ENCODE measurements at regions not wholly inside any gene's neighbourhood (a gene's known extent, or its start where the extent isn't known, plus 50 kb on each side); places are given as distances from the start of the nearest gene placed in this dataset.

DNA sequence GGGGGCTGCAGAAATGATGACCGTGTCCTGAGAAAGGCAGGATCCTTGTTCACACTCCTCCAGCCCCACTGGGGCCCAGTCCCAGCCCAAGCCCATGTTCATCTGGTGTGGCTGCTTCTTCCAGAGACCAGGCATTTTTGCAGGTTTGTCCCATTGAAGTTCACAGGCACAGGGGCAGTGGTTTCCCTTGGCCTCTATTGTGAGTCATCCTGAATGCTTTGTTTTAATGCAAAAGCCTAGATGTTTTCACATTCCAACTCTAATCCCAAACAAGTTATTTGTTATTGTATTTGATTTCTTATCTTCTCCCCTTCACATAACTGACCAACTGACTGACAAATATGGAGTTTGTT is 426.4 kb upstream of the ID2 start:
- DNase-seq = no peak

DNA sequence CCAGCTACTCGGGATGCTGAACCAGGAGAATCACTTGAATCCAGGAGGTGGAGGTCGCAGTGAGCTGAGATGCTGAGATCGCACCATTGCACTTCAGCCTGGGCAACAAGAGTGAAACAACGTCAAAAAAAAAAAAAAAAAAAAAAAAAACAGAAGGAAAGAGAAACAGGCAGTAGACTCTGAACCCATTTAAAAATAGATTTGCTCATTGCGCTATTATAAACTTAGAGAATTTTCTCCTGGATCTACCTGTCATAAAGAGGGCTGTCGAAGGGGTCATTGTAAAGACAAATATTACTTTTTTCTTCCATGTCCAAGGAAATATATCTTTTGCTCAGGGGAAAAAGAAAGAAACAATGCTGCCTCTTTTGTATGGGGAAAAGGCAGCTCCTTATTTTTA is 425.0 kb upstream of the ID2 start:
- DNase-seq = no peak

DNA sequence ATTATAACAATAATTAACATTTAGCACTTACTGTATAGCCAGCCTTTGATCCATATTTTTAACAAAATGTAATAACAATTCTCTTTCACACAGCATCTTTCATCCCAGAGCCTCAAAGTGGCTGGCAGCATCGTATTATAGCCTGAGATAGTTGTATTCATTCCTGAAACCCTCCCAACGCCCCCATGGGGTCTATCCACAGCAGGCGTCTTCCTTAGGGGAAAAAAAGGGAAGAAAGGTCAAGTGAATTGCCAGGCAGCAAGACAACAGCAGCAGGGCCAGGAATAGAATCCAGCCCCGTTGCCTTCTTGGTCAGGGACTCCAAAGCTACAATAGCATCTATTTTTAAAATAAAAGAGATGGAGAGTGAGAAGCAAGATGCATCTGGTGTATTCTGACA is 424.4 kb upstream of the ID2 start:
- no peak for DNase-seq

DNA sequence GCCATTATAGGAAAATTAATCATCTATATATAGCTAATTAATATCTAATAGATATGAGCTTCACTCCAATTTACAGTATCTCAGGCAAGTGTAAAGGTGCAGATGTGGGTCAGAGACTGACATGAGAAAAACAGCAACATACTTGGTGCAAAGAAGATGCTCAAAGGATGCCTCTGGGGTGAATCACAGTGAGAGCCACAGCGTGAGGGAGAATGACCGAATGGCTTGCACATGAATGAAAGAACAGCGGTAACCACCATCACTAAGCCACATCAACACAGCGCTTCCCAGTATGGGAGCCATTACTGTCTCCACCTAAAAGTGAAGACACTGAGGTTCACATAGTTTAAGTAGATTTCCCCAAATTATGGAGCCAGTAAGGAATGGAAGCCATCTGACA is 423.4 kb upstream of the ID2 start:
- no peak for DNase-seq

DNA sequence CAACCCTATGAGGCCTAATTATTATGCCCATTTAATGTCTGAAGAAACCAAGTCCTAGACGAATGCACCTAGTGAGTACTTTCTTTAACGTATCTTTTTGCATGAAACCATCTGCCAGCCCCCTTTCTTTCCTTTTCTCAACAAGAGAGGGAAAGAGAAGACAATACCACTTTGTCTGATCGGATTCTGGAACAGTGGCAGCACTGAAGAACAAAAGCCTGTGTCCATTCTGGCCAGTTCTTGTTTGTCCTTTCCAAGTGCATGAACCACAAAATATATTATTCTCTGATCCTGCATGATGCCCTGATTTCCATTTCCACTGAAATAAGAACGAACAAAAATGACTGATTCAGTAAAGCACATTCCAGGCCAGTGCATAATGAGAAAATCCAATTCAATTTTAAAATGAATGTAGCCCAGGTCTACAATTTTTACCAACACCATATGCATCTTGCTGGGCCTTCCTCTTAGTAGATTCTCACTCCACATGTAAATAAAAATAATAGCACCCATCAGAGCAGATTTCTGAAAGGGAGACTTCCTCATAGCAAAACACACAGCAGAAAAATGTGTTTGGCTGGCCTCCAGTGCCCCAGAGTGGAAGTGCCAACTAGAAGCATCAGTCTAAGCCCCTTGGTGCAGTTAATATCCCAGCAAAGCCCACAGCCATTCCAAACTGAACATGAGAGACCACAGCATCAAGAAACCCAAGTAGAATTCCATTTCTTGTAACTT is 422.6 kb upstream of the ID2 start:
- no peak for DNase-seq

DNA sequence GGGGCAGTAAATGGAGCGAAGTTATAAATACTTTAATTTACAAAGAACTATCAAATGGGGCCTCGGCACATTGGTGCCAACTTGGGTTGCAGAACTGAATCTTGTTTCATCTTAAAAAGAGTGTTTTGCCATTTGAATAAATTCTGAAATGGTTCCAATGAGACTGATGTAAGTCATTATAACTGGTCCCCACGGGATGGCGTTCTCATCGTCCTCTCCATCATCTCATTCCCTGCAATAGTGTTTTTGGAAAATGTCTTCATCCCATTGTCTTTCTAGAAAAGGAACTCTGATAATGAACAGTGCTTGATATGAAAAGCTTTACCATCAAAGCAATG is 422.0 kb upstream of the ID2 start:
- DNase-seq = no peak

DNA sequence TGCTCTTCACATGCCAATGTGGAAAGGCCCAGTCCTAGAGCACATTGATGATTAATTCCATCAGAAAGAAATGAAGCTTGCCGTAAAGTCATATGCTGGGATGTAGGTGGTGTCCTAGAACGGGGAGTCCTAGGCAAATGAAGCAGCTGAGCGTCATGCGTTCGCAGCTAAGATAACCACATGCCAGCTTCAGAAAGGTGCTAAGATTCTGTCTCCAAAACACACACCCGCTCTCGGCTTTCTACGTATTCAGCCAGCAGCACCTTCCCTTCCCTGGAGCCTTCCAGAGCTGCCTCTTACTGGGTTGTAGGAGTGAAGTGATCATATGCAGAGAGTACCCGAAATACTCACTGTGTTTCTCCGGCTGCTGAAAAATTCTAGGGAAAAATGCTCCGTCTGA is 421.6 kb upstream of the ID2 start:
- no peak for DNase-seq

DNA sequence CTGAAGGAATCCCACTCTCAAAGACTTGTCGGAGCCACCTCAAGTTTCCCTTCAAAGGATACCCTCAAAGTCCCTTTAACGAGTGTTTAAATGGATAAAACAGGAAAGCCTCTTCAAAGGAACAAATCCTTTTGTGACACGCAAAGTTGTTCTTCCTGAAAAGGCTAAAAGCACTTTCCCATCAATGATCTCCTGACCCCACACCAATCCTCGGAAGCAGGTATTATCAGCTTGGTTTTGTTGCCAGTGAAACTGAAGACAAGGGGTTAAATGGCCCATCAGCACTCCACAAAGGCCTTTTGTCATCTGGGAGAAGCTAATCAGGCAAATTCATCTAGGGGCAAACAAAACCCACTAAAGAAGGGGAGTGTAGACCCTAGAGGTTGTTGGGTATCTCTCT is 418.0 kb upstream of the ID2 start:
- no peak for DNase-seq

DNA sequence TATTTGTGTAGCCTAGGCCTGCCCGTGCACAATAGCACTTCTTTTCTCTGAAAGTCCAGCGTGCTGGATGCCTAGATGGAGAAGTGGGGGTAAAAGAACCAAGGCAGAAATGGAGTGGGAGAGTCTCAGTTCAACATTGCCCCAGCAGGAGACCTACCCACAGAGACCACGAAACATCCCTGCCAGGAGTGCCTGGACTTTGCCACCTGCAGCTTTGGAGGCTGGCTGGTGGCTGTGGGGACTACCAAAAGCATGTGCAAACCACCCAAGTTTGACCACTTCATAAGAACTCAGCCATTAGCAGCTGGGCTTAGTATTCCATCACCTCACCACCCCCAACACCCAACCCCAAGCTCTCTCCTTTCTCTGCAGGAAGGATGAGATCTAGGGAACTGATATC is 416.9 kb upstream of the ID2 start:
- no peak for DNase-seq

DNA sequence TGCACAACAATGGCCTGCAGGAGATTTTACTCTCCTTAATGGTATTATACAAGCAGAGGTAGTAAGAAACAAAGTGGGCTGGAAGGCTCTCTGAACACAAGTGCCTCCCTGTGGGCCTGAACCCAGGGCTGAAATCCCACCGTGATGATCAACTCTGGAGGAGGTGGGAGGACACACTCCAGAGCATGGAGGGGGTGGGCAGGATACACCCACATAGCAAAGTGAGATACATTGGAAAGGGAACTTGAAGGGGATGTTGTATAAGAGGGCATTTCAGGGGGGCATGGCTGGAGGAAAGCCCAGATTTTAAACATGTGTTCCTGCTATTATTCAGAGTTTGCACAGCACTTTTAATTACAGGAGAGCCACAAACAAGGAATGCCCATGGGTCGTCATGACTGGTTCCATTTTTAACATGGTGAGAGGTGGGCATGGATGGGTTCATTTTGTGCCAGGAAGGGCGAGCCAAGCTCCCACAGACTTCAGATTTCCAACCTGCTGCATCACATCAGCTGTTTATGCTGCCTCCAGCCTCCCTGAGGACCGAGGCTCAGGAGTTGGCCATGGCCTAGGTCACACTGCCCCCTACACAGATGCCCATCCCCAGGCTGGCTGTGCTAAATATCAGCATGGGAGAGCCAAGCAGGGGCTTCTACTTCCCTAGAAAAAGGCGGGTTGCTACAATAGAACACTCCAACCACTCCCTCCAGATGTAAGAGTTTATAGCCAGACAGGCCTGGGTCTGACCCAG is 416.2 kb upstream of the ID2 start:
- no peak for DNase-seq

DNA sequence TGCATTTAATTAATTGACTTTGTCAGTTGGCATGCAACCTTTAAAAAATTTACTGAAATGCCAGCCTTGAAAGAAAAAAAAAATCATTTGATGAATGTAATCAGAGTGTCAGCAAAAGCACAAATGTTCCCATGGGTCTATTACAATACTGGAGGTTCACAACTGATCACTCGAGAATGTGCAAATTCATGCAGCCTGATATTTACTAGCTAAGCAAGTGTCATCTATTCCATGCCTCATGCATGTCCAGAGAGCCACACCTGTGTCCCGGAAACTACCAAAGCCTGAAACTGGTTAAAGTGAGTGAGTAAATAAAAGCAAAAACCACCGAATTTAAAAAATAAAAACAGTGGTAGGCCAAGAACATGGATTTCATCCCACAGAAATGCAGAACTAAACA is 415.3 kb upstream of the ID2 start:
- no peak for DNase-seq

DNA sequence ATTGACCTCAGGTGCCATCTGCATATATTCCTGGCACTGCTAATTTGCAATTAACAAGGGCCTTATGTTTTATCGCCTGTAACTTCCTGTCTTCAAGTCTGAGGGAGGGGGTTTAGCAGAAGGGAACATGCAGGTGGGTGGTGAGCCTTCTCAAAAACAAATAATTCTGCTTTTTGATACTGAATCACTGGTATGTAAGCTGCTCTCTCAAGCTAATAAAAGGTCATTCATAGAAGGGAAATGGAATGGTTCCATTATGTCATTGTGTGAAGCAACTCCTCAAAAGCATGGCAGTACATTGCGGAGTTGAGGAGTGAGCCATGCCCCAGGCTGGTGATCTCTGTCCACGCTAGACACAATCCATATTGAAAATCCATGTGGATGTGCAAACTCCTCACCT is 414.8 kb upstream of the ID2 start:
- DNase-seq = no peak

DNA sequence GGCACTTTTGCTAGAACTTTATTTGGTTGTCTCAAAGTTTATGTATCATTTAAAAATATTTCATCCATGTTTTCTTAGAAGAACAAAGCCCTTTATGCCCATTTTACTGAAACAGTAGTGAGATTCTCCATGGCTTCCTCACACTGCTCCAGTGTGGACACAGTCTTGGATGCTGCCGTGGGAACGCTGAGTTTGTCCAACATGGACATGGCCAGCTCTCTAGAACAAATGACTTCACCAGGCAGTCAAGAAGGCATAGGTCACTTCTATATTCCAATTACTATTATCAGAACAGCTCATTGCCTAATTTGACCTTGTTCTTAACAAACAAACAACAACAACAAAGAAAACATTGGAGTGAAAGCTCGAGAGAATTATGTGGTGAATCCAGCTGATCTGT is 414.1 kb upstream of the ID2 start:
- no peak for DNase-seq

DNA sequence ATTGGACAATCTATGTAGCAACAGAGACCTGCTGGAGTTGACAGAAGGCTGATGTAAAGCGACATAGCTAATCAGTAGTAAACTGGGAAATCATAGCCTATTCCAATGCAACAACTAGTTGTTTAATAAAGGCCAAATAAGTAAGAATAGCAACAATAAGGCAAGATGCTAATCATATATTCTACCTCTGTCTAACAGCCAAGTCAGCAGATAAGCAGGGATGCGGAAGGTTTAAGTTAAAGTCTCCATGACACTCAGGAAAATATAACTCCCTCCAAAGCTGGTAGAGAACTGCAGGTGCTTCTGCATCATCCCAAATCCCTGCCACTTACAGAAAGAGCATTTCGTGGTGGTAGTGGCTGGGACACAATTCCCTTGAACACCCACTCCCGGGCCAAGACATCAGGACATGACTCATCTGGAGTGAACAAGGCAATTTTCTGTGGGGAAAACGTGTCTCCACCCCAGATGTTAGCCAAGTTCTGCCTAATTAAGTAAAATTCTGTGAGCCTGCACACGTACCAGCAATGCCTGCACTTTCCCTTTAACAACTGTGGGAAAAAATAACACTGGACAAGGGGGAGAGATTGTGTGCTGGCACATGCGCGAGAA is 413.6 kb upstream of the ID2 start:
- no peak for DNase-seq

DNA sequence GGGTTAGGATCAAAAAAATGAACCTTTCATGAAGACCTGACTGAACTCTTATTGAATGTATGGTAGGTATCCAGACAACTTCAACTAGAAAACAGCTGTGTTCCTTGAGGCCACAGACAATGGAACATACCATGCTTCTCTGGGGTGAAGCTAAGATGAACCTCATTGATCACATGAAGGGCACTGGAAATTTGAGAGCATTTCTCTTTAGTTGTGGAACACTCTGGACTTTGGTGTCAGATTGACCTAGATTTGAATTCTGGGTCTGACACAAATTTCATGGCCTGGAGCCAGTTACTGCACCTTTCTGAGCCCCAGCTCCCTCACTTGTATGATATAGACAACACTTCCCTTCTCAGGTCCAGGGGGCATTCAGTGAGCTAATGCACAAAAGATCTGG is 411.2 kb upstream of the ID2 start:
- no peak for DNase-seq

DNA sequence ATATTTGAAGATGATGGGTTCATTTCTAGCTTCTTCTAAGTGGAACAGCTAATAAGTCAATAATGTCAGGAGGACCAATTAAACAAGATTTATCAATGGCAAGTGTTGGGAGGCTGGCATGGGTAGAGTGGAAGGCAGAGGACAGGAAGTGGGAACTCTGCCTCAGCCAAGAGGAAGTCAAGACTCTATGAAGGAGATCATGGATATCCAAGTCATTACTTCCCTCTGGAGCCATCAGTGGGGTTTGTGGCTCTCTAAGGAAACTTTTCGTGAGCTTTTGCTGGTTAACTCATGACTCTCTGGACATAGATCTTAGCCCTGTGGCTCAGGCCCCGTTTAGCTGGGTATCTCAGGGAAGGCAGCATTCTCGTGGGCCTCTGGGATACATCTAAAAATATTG is 410.4 kb upstream of the ID2 start:
- DNase-seq = no peak

DNA sequence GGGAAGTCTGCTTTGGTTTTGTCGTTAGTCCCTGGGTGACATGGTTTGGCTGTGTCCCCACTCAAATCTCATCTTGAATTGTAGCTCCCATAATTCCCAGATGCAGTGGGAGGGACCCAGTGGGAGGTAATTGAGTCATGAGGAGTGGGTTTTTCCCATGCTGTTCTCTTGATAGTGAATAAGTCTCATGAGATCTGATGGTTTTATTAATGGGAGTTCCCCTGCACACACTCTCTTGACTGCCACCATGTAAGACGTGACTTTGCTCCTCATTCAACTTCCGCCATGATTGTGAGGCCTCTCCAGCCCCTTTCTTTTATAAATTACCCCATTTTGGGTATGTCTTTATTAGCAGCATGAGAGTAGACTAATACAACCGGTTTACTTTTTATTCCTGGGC is 405.8 kb upstream of the ID2 start:
- no peak for DNase-seq

DNA sequence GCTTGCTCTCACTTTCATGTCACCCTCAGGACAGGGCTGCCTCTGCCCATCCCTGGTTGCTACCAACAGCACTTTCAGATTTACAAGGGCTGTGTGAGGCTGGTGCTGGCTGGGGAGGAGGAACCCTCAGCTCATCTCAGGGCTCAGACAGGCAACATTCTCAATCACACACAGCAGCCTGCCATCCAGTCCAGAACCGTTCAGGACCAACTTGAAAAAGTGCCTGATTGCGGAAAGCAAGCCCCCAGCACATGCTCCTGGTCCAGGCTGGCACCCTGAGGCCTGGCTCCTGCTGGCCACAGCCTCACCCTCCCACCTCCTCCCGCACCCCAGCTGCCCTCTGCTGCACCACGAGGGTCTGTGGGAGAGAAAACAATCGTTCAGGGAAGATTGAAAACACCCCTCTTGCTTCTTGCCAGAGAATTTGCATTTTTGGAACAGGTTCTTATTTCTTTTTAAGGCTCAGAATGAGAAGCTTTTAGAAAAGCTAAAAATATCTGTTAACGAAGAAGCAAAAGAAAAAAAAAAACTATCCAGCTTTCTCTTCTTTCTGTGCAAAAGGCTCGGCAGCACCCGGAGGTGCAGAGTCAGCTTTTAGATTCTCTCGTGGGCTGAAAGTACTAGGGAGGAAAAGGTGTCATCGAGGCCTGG is 403.8 kb upstream of the ID2 start:
- DNase-seq = no peak

DNA sequence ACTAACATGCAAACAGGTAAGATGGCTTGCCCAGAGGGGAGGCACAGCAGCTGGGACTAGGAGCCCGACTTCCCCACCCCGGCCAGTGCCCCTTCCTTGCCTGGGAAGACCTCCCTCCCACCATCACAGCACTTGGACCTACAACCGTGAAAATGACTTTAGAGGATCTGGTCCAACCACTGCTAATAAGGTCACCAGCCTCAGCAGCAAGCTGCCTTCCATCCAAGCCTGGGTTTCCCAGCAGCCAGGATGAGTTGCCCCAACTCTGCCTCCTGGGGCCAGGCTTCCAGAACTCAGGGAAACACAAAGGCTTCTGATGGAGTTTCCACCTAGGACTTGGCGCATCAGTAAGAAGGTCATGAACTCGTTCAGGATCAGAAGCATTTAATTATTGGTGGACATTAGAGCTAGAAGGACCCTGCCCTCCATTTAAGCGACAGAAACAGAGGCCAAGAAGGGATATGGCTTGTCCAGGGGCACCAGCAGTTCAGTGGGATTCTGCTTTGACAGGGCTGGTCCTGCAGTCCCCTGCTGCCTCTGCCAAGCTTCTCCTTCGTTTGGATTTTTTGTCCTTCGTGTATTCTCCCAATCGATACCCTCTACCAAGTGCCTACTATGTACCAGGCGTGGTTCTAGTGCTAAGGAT is 403.0 kb upstream of the ID2 start:
- DNase-seq = no peak

DNA sequence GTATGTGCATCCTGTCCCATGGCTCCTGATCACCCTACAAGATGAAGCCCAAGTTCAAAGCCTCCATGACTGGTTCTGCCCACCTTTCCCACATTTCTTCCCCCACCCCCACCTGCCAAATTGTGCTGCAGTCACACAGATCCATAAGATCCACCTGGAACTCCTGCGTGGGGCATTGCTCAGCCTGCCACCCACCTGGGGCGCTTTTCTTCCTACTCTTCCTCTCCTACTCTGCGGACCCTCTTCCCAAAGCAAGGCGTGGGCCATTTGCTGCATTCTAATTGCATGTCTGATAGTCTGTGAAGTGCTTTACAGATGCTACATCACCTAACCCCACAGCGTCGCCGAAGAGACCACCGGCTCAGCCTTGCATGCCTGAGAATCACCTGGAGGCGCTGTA is 402.4 kb upstream of the ID2 start:
- DNase-seq = no peak

DNA sequence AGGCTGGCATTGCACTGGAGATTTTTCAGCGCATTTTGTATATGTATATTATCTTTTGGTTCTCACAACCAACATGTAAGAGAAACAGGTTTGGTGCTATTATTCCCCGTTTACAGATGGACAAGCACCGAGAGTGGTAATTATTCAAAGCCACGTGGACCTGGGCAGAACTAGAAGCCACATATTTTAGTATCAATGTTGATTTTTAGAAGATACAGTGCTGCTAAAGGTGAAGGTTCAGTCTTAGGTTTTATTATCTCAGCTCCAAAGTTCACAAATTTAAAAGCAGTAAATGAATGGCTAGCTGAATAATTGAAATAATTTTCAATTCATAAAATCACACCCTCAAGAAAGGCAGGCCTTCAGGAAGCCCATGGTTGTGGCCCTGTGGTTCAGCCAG is 400.6 kb upstream of the ID2 start:
- DNase-seq = no peak

DNA sequence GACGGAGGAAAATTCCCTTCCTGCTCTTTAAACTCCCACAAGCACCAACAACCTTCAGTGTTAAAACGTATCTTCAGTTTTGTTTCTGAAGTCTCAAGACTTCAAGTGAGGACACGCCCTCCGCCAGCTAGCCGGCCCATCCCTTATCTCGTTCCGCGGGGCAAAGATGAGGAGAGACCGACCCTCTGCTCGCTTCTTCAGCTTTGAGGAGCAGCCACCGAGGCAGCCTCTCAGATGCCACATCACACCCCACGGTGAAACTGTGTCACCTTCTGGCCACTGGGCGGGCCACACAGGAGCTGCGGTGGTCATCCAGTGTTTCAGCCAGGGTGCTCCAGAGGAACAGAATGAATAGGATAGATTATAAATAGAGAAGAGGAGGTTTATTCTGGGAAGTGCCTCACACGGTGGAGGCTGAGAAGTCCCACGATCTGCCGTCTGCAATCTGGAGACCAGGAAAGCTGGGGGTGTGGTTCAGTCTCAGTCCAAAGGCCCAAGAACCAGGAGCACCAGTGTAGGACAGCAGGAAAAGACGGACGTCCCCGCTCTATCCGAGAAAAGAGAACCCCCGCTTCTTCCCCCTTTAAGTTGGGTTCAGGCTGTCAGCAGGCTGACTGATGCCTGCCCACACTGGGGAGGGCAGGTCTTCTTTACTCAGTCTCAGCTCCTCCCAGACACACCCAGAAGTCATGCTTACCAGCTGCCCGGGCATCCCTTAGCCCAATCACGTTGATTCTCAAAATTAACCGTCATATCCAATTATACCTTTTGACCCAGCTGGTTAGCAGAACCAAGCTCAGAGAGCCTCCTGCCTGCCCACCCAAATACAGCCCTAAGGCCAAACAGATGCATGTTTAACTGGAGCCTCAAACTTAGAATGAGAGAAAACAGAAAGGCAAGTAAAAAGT is 399.7 kb upstream of the ID2 start:
- no peak for DNase-seq

DNA sequence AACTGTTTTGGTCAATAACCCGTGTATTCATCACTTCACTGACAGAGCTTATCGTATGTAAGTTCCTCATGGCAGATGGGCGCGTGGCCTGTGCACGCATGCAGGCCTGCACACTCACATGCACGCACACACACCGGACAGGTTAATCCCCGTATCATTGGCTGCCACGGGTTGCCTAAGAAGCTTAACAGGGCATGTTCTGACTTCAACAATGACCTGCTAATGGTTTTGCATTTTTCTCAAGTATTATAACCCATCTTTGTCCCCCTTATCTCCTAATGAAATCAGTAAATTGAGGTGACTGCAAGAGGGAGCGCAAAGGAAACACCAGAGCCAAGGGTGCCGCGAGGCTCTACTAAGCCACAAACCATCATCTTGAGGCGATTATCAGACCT is 399.0 kb upstream of the ID2 start:
- DNase-seq = no peak
